ENCODE measurements at regions not wholly inside any gene's neighbourhood (a gene's known extent, or its start where the extent isn't known, plus 50 kb on each side); places are given as distances from the start of the nearest gene placed in this dataset.
"Not testable (repeated sequence)": the region's sequence is repeated elsewhere in the genome, so short reads cannot be mapped to it uniquely, and the experiment has no call there.

- Histone ChIP-seq H3K4me3 (ENCODE audit: low read depth, low read length) (no peak overlapping the region), H3K4me1 (ENCODE audit: insufficient read depth) (no peaks in the 10 kb centered on the region), H3K36me3 (ENCODE audit: insufficient read depth) (no peaks in the 10 kb centered on the region), H3K27ac (ENCODE audit: low read depth) (no peak overlapping the region)
- no peak for DNase-seq (ENCODE audit: extremely low spot score)
- WGBS, result 59% methylated on average over 1 of the region's 1 CpG
These were observed 654.2 kb upstream of the MAP3K7 start for GRCh38 chr6:91240878-91241603.

- DNase-seq (ENCODE audit: extremely low spot score), result no peak
- no peak overlapping the region for H3K4me3 ChIP-seq (ENCODE audit: low read depth, low read length)
- WGBS, result 74% methylated on average over 7 of the region's 7 CpGs
These were observed 634.3 kb upstream of the MAP3K7 start for GRCh38 chr6:91221072-91221720.

GRCh38 chr6:91213229-91213901 lies 626.5 kb upstream of the MAP3K7 start:
- WGBS, result 82% methylated on average over 5 of the region's 5 CpGs
- H3K36me3 ChIP-seq (ENCODE audit: insufficient read depth), result no peaks in the 10 kb centered on the region
- no peak overlapping the region for H3K4me3 ChIP-seq (ENCODE audit: low read depth, low read length)
- H3K27ac ChIP-seq (ENCODE audit: low read depth), result no peak overlapping the region
- DNase-seq (ENCODE audit: extremely low spot score), result no peak
- no peaks in the 10 kb centered on the region for H3K4me1 ChIP-seq (ENCODE audit: insufficient read depth)

More at GRCh38 chr6:91221072-91221720, 634.3 kb upstream of the MAP3K7 start:
- H3K36me3 ChIP-seq (ENCODE audit: insufficient read depth), result no peaks in the 10 kb centered on the region
- H3K4me1 ChIP-seq (ENCODE audit: insufficient read depth), result no peaks in the 10 kb centered on the region
- no peak overlapping the region for H3K27ac ChIP-seq (ENCODE audit: low read depth)

- WGBS, result 84% methylated on average over 4 of the region's 4 CpGs
These were observed 611.9 kb upstream of the MAP3K7 start for GRCh38 chr6:91198588-91199255.

GRCh38 chr6:91196729-91197128 lies 609.9 kb upstream of the MAP3K7 start:
- Histone ChIP-seq H3K36me3 (ENCODE audit: insufficient read depth) (no peaks in the 10 kb centered on the region), H3K4me1 (ENCODE audit: insufficient read depth) (no peaks in the 10 kb centered on the region), H3K27ac (ENCODE audit: low read depth) (no peak overlapping the region), H3K4me3 (ENCODE audit: low read depth, low read length) (no peak overlapping the region)
- no peak for DNase-seq (ENCODE audit: extremely low spot score)
- WGBS, result 82% methylated on average over 1 of the region's 1 CpG

More at GRCh38 chr6:91198588-91199255, 611.9 kb upstream of the MAP3K7 start:
- no peak overlapping the region for H3K4me3 ChIP-seq (ENCODE audit: low read depth, low read length)
- DNase-seq (ENCODE audit: extremely low spot score), result no peak
- H3K36me3 ChIP-seq (ENCODE audit: insufficient read depth), result no peaks in the 10 kb centered on the region
- H3K27ac ChIP-seq (ENCODE audit: low read depth), result no peak overlapping the region
- H3K4me1 ChIP-seq (ENCODE audit: insufficient read depth), result no peaks in the 10 kb centered on the region

- DNase-seq (ENCODE audit: extremely low spot score), result no peak
- Histone ChIP-seq H3K36me3 (ENCODE audit: insufficient read depth) (no peaks in the 10 kb centered on the region), H3K4me1 (ENCODE audit: insufficient read depth) (no peaks in the 10 kb centered on the region), H3K27ac (ENCODE audit: low read depth) (no peak overlapping the region), H3K4me3 (ENCODE audit: low read depth, low read length) (no peak overlapping the region)
These were observed 606.6 kb upstream of the MAP3K7 start for GRCh38 chr6:91193446-91193845.

- H3K4me3 ChIP-seq (ENCODE audit: low read depth, low read length); DNase-seq (ENCODE audit: extremely low spot score); H3K36me3 ChIP-seq (ENCODE audit: insufficient read depth); H3K27ac ChIP-seq (ENCODE audit: low read depth); H3K4me1 ChIP-seq (ENCODE audit: insufficient read depth): not testable (repeated sequence)
- 92% methylated on average over 3 of the region's 3 CpGs for WGBS
These were observed 603.2 kb upstream of the MAP3K7 start for GRCh38 chr6:91190041-91190440.

- Histone ChIP-seq H3K4me1 (ENCODE audit: insufficient read depth) (no peaks in the 10 kb centered on the region), H3K27ac (ENCODE audit: low read depth) (no peak overlapping the region), H3K4me3 (ENCODE audit: low read depth, low read length) (no peak overlapping the region), H3K36me3 (ENCODE audit: insufficient read depth) (no peaks in the 10 kb centered on the region)
- 80% methylated on average over 4 of the region's 4 CpGs for WGBS
- DNase-seq (ENCODE audit: extremely low spot score), result no peak
These were observed 598.2 kb upstream of the MAP3K7 start for GRCh38 chr6:91185072-91185471.

- no peak for DNase-seq (ENCODE audit: extremely low spot score)
- WGBS, result 70% methylated on average over 2 of the region's 2 CpGs
- H3K27ac ChIP-seq (ENCODE audit: low read depth), result no peak overlapping the region
- H3K36me3 ChIP-seq (ENCODE audit: insufficient read depth), result no peaks in the 10 kb centered on the region
- H3K4me3 ChIP-seq (ENCODE audit: low read depth, low read length), result no peak overlapping the region
- H3K4me1 ChIP-seq (ENCODE audit: insufficient read depth), result no peaks in the 10 kb centered on the region
These were observed 594.5 kb upstream of the MAP3K7 start for GRCh38 chr6:91181416-91181815.

GRCh38 chr6:91173651-91174050 lies 586.8 kb upstream of the MAP3K7 start:
- DNase-seq (ENCODE audit: extremely low spot score), result no peak
- 43% methylated on average over 3 of the region's 3 CpGs for WGBS
- no peak overlapping the region for H3K27ac ChIP-seq (ENCODE audit: low read depth)
- no peak overlapping the region for H3K4me3 ChIP-seq (ENCODE audit: low read depth, low read length)
- no peaks in the 10 kb centered on the region for H3K36me3 ChIP-seq (ENCODE audit: insufficient read depth)
- no peaks in the 10 kb centered on the region for H3K4me1 ChIP-seq (ENCODE audit: insufficient read depth)

- Histone ChIP-seq H3K4me3 (ENCODE audit: low read depth, low read length) (no peak overlapping the region), H3K27ac (ENCODE audit: low read depth) (no peak overlapping the region), H3K4me1 (ENCODE audit: insufficient read depth) (no peaks in the 10 kb centered on the region), H3K36me3 (ENCODE audit: insufficient read depth) (no peaks in the 10 kb centered on the region)
- 86% methylated on average over 3 of the region's 3 CpGs for WGBS
- DNase-seq (ENCODE audit: extremely low spot score), result no peak
These were observed 586.3 kb upstream of the MAP3K7 start for GRCh38 chr6:91173186-91173585.

GRCh38 chr6:91171754-91172462 lies 585.0 kb upstream of the MAP3K7 start:
- WGBS, result 78% methylated on average over 7 of the region's 7 CpGs
- no peak for DNase-seq (ENCODE audit: extremely low spot score)
- Histone ChIP-seq H3K4me1 (ENCODE audit: insufficient read depth) (no peaks in the 10 kb centered on the region), H3K27ac (ENCODE audit: low read depth) (no peak overlapping the region), H3K36me3 (ENCODE audit: insufficient read depth) (no peaks in the 10 kb centered on the region), H3K4me3 (ENCODE audit: low read depth, low read length) (no peak overlapping the region)

GRCh38 chr6:91167846-91168245 lies 581.0 kb upstream of the MAP3K7 start:
- no peak overlapping the region for H3K4me3 ChIP-seq (ENCODE audit: low read depth, low read length)
- H3K4me1 ChIP-seq (ENCODE audit: insufficient read depth), result no peaks in the 10 kb centered on the region
- whole genome bisulfite sequencing, result 52% methylated on average over 3 of the region's 3 CpGs
- no peak for DNase-seq (ENCODE audit: extremely low spot score)
- H3K36me3 ChIP-seq (ENCODE audit: insufficient read depth), result no peaks in the 10 kb centered on the region
- no peak overlapping the region for H3K27ac ChIP-seq (ENCODE audit: low read depth)

Measured in urinary bladder (tissue), 3 donors.